H9 (cell line): ENCODE measurements at regions not wholly inside any gene's neighbourhood (a gene's known extent, or its start where the extent isn't known, plus 50 kb on each side); places are given as distances from the start of the nearest gene placed in this dataset.

Experiments used
- DNase-seq: peaks from one replicate; pipeline ENCODE4 v3.0.0-alpha.2; 2017
- H2AFZ ChIP-seq: one replicate; pipeline ENCODE4 v1.6.1; 2013; ENCODE audit warnings: mild to moderate bottlenecking, low read length, control low read depth, moderate library complexity
- H2AK5ac ChIP-seq: 2 replicates; pipeline ENCODE4 v1.6.1; 2013; ENCODE audit warnings: low read length, control low read depth, mixed read lengths; ENCODE audit not compliant: insufficient read length
- H2BK120ac ChIP-seq: one replicate; pipeline ENCODE4 v1.6.1; 2013; ENCODE audit warnings: low read depth, mild to moderate bottlenecking, low read length, control low read depth, inconsistent platforms; ENCODE audit not compliant: poor library complexity, severe bottlenecking
- H2BK12ac ChIP-seq: 2 replicates; pipeline ENCODE4 v1.6.1; 2013; ENCODE audit warnings: low read length, control low read depth, mixed read lengths, low read depth; ENCODE audit not compliant: insufficient read length
- H2BK15ac ChIP-seq: 2 replicates; pipeline ENCODE4 v1.6.1; 2013; ENCODE audit warnings: low read depth, low read length, control low read depth
- H2BK20ac ChIP-seq: one replicate; pipeline ENCODE4 v1.6.1; 2013; ENCODE audit warnings: low read depth, mild to moderate bottlenecking, low read length, control low read depth, inconsistent platforms; ENCODE audit not compliant: poor library complexity, severe bottlenecking
- H2BK5ac ChIP-seq: 2 replicates; pipeline ENCODE4 v1.6.1; 2013; ENCODE audit warnings: low read length, control low read depth, mixed read lengths; ENCODE audit not compliant: insufficient read length
- H3K14ac ChIP-seq: 2 replicates; pipeline ENCODE4 v1.6.1; 2013; ENCODE audit warnings: low read length, control low read depth; ENCODE audit not compliant: insufficient read depth
- H3K18ac ChIP-seq: 2 replicates; pipeline ENCODE4 v1.6.1; 2013; ENCODE audit warnings: low read depth, mild to moderate bottlenecking, mixed read lengths, low read length, control low read depth; ENCODE audit not compliant: insufficient read length
- H3K23ac ChIP-seq: 2 replicates; pipeline ENCODE4 v1.6.1; 2013; ENCODE audit warnings: low read length, control low read depth, mixed read lengths, low read depth; ENCODE audit not compliant: insufficient read length
- H3K23me2 ChIP-seq: 2 replicates; pipeline ENCODE4 v1.6.1; 2013; ENCODE audit warnings: low read depth, mild to moderate bottlenecking, mixed read lengths, low read length, control low read depth; ENCODE audit not compliant: insufficient read length, poor library complexity, severe bottlenecking
- H3K27ac ChIP-seq: 2 replicates; pipeline ENCODE4 v1.5.1; 2013; ENCODE audit warnings: low read length, control low read depth, mixed read lengths, low read depth; ENCODE audit not compliant: insufficient read length
- H3K27me3 ChIP-seq: 2 replicates; pipeline ENCODE4 v1.6.1; 2013; ENCODE audit warnings: low read length, control low read depth, inconsistent platforms; ENCODE audit not compliant: insufficient read depth
- H3K4ac ChIP-seq: 2 replicates; pipeline ENCODE4 v1.6.1; 2013; ENCODE audit warnings: low read depth, mild to moderate bottlenecking, control low read depth, inconsistent platforms, low read length, moderate library complexity
- H3K4me1 ChIP-seq: 2 replicates; pipeline ENCODE4 v1.6.1; 2013; ENCODE audit warnings: low read length, control low read depth, inconsistent platforms; ENCODE audit not compliant: insufficient read depth
- H3K4me2 ChIP-seq: 2 replicates; pipeline ENCODE4 v1.6.1; 2013; ENCODE audit warnings: low read length, control low read depth, mixed read lengths; ENCODE audit not compliant: insufficient read length, insufficient read depth
- H3K56ac ChIP-seq: 2 replicates; pipeline ENCODE4 v1.6.1; 2013; ENCODE audit warnings: low read depth, mild to moderate bottlenecking, mixed read lengths, low read length, control low read depth; ENCODE audit not compliant: insufficient read length
- H3K79me1 ChIP-seq: 2 replicates; pipeline ENCODE4 v1.6.1; 2013; ENCODE audit warnings: low read depth, mild to moderate bottlenecking, moderate library complexity, low read length, control low read depth, inconsistent platforms; ENCODE audit not compliant: insufficient read depth, poor library complexity, severe bottlenecking
- H3K79me2 ChIP-seq: 2 replicates; pipeline ENCODE4 v1.6.1; 2013; ENCODE audit warnings: low read length, control low read depth, inconsistent platforms; ENCODE audit not compliant: insufficient read depth
- H3K9ac ChIP-seq: 2 replicates; pipeline ENCODE4 v1.6.1; 2013; ENCODE audit warnings: low read length, control low read depth, mixed read lengths; ENCODE audit not compliant: insufficient read length; ENCODE audit errors: extremely low read depth
- H3K9me3 ChIP-seq: one replicate; pipeline ENCODE4 v1.6.1; 2013; ENCODE audit warnings: low read depth, low read length, inconsistent platforms; ENCODE audit not compliant: control insufficient read depth
- H3T11ph ChIP-seq: one replicate; pipeline ENCODE4 v1.6.1; 2013; ENCODE audit warnings: mild to moderate bottlenecking, low read length, control low read depth, inconsistent platforms
- H4K20me1 ChIP-seq: one replicate; pipeline ENCODE4 v1.6.1; 2013; ENCODE audit not compliant: control insufficient read depth, insufficient read length, insufficient read depth
- H4K5ac ChIP-seq: 2 replicates; pipeline ENCODE4 v1.6.1; 2013; ENCODE audit warnings: low read depth, mild to moderate bottlenecking, mixed read lengths, low read length, control low read depth; ENCODE audit not compliant: insufficient read length
- H4K8ac ChIP-seq: replicated peaks from 2 replicates; pipeline ENCODE4 v1.6.1; 2013; ENCODE audit warnings: low read length, control low read depth, mixed read lengths, low read depth; ENCODE audit not compliant: insufficient read length
- H4K91ac ChIP-seq: 2 replicates; pipeline ENCODE4 v1.6.1; 2013; ENCODE audit warnings: low read depth, mild to moderate bottlenecking, moderate library complexity, mixed read lengths, low read length, control low read depth; ENCODE audit not compliant: insufficient read length
- H3K27ac Mint-ChIP-seq, 3 experiments: 2 replicates in 2 of 3; 3 replicates in 1 of 3; pipeline ENCODE4 v1.8.0; 2020 to 2021; ENCODE audit warnings: mixed read lengths in 3 of 3, mild to moderate bottlenecking in 1 of 3, moderate library complexity in 1 of 3
- H3K27me3 Mint-ChIP-seq: 2 replicates; pipeline ENCODE4 v1.8.0; 2021; ENCODE audit warnings: low read depth, mild to moderate bottlenecking, moderate library complexity, mixed read lengths
- H3K36me3 Mint-ChIP-seq, 3 experiments: 2 replicates in 2 of 3; 3 replicates in 1 of 3; pipeline ENCODE4 v1.8.0; 2020 to 2021; ENCODE audit warnings: low read depth in 3 of 3, mixed read lengths in 3 of 3; ENCODE audit not compliant: insufficient read depth in 1 of 3
- H3K4me1 Mint-ChIP-seq, 2 experiments: 2 replicates each; pipeline ENCODE4 v1.8.0; 2020; ENCODE audit warnings: mixed read lengths in 2 of 2
- H3K4me3 Mint-ChIP-seq, 2 experiments: 2 replicates in 1 of 2; 3 replicates in 1 of 2; pipeline ENCODE4 v1.8.0; 2020 to 2021; ENCODE audit warnings: mild to moderate bottlenecking in 2 of 2, mixed read lengths in 2 of 2, moderate library complexity in 1 of 2
- H3K9me3 Mint-ChIP-seq, 2 experiments: 2 replicates in 1 of 2; 3 replicates in 1 of 2; pipeline ENCODE4 v1.8.0; 2020; ENCODE audit warnings: mild to moderate bottlenecking in 2 of 2, mixed read lengths in 2 of 2, moderate library complexity in 1 of 2
- WGBS: extraction: QIAGEN DNeasy Blood & Tissue Kit; methylation state at CpG from one replicate; pipeline ENCODE4 v1.1.7; 2013; ENCODE audit warnings: missing lambda C conversion rate, low lambda C conversion rate, mixed read lengths; ENCODE audit not compliant: insufficient read length; ENCODE audit errors: extremely low coverage; 5-methylcytosine and 5-hydroxymethylcytosine counted together
- TF ChIP-seq, protein P1 (sequence below): fragments of 200-600 bp; sonication (generic); conservative IDR thresholded peaks from 3 replicates; pipeline ENCODE4 v1.8.0; 2021; ENCODE audit warnings: antibody characterized with exemption, mild to moderate bottlenecking

DNA sequence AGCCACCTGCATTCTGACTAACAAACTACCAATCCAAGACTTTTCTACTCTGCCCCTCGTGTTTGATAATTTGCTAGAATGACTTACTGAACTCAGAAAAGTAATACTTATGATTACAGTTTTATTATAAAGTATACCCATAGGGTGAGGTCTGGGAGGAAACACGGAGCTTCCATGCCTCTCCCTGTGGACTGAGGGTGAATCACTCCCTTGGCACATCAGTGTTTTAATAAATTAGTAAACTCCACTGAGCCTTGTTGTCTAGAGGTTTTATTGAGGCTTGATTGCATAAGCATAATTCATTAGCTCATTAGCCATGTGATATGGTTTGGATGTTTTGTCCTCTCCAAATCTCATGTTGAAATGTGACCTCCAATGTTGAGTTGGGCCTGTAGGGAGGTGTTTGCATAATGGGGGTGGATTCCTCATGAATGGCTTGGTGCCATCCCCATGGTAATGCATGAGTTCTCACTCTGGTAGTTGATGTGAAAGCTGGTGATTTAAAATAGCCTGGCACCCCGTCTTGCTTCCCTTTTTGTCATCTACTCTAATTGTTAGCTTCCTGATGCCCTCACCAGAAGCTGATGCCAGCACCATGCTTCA, 233.6 kb upstream of the TRPC7 start:
- H2AFZ ChIP-seq = no peak overlapping the region
- H3K4me2 ChIP-seq = no peak overlapping the region
- H3K23ac ChIP-seq = no peak overlapping the region
- no peak overlapping the region for H3K56ac ChIP-seq
- H3K79me2 ChIP-seq = no peaks in the 10 kb centered on the region
- no peak overlapping the region for H3T11ph ChIP-seq
- Mint-ChIP-seq H3K9me3 (peaks cover 42 to 48% of the 10 kb centered on the region in 2 experiments), H3K4me1 (peaks cover 3 to 7% of the 10 kb centered on the region in 2 experiments), H3K27ac (no peak overlapping the region), H3K36me3 (peaks cover 17 to 39% (median 36%) of the 10 kb centered on the region in 3 experiments), H3K27me3 (no peaks in the 10 kb centered on the region), H3K4me3 (no peak overlapping the region)
- no peaks in the 10 kb centered on the region for H3K79me1 ChIP-seq
- H3K27me3 ChIP-seq = no peaks in the 10 kb centered on the region
- H2BK20ac ChIP-seq = no peak overlapping the region
- H4K91ac ChIP-seq = no peak overlapping the region
- no peak overlapping the region for H2BK120ac ChIP-seq
- no CpG with 5 or more reads among the region's 3 CpGs for WGBS
- H4K20me1 ChIP-seq = no peaks in the 10 kb centered on the region
- H4K5ac ChIP-seq = no peak overlapping the region
- no peak overlapping the region for H3K18ac ChIP-seq
- H2AK5ac ChIP-seq = no peak overlapping the region
- no peaks in the 10 kb centered on the region; the same call in 1 of the 2 replicates for H3K4me1 ChIP-seq
- TF ChIP-seq, protein P1, sequence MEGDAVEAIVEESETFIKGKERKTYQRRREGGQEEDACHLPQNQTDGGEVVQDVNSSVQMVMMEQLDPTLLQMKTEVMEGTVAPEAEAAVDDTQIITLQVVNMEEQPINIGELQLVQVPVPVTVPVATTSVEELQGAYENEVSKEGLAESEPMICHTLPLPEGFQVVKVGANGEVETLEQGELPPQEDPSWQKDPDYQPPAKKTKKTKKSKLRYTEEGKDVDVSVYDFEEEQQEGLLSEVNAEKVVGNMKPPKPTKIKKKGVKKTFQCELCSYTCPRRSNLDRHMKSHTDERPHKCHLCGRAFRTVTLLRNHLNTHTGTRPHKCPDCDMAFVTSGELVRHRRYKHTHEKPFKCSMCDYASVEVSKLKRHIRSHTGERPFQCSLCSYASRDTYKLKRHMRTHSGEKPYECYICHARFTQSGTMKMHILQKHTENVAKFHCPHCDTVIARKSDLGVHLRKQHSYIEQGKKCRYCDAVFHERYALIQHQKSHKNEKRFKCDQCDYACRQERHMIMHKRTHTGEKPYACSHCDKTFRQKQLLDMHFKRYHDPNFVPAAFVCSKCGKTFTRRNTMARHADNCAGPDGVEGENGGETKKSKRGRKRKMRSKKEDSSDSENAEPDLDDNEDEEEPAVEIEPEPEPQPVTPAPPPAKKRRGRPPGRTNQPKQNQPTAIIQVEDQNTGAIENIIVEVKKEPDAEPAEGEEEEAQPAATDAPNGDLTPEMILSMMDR = no peak
- no peak overlapping the region for H3K27ac ChIP-seq
- H3K23me2 ChIP-seq = no peaks in the 10 kb centered on the region
- H3K9me3 ChIP-seq = peaks cover 25% of the 10 kb centered on the region
- no peak overlapping the region for H3K9ac ChIP-seq
- no peak overlapping the region for H2BK15ac ChIP-seq
- no peak overlapping the region for H3K4ac ChIP-seq
- H2BK5ac ChIP-seq = no peak overlapping the region
- no peak for DNase-seq
- H3K14ac ChIP-seq = no peak overlapping the region
- H2BK12ac ChIP-seq = no peak overlapping the region
- no peak overlapping the region for H4K8ac ChIP-seq
